ENCODE measurements at regions not wholly inside any gene's neighbourhood (a gene's known extent, or its start where the extent isn't known, plus 50 kb on each side); places are given as distances from the start of the nearest gene placed in this dataset.
A peak's percentile ranks its signal among the peaks of the same experiment; 100 is the strongest.

- Histone ChIP-seq H3K27ac (ENCODE audit: low read depth in 2 of 2, low read length in 2 of 2) (no peak overlapping the region), H3K4me1 (ENCODE audit: control insufficient read depth in 2 of 3, insufficient read depth in 2 of 3, low read depth in 1 of 3, low read length in 3 of 3) (no peaks in the 10 kb centered on the region), H3K27me3 (ENCODE audit: control insufficient read depth, insufficient read depth, low read length) (no peaks in the 10 kb centered on the region), H3K4me3 (ENCODE audit: low read length in 3 of 3) (no peak overlapping the region), H3K36me3 (ENCODE audit: control insufficient read depth in 2 of 3, insufficient read depth in 3 of 3, low read length in 3 of 3) (no peaks in the 10 kb centered on the region), H3K9me3 (ENCODE audit: control insufficient read depth in 2 of 3, insufficient read depth in 1 of 3, low read length in 3 of 3) (no peaks in the 10 kb centered on the region), H3K9ac (ENCODE audit: low read length in 3 of 3) (no peak overlapping the region)
- no peak for TF ChIP-seq CTCF (IDR thresholded peaks at IDR 0.05; ENCODE audit: borderline replicate concordance, extremely low read depth, insufficient read depth)
- FAIRE-seq (no peak), DNase-seq (peak in 2 of 5 donors; percentile 34 to 55)
- intact Hi-C loops (cut with DNase I) = no loop called here
These were observed 242.6 kb upstream of the USP25 start for GRCh38 chr21:15487196-15487550.

- Histone ChIP-seq H3K9ac (ENCODE audit: low read length in 3 of 3) (no peak overlapping the region), H3K36me3 (ENCODE audit: control insufficient read depth in 2 of 3, insufficient read depth in 3 of 3, low read length in 3 of 3) (no peaks in the 10 kb centered on the region), H3K4me3 (ENCODE audit: low read length in 3 of 3) (no peak overlapping the region), H3K4me1 (ENCODE audit: control insufficient read depth in 2 of 3, insufficient read depth in 2 of 3, low read depth in 1 of 3, low read length in 3 of 3) (no peaks in the 10 kb centered on the region), H3K27me3 (ENCODE audit: control insufficient read depth, insufficient read depth, low read length) (no peaks in the 10 kb centered on the region), H3K27ac (ENCODE audit: low read depth in 2 of 2, low read length in 2 of 2) (no peak overlapping the region), H3K9me3 (ENCODE audit: control insufficient read depth in 2 of 3, insufficient read depth in 1 of 3, low read length in 3 of 3) (no peaks in the 10 kb centered on the region)
- DNase-seq (no peak), FAIRE-seq (no peak)
- intact Hi-C loops (cut with DNase I) = no loop called here
- TF ChIP-seq CTCF (IDR thresholded peaks at IDR 0.05; ENCODE audit: borderline replicate concordance, extremely low read depth, insufficient read depth) = no peak
These were observed 238.7 kb upstream of the USP25 start for GRCh38 chr21:15491100-15491499.

- DNase-seq = no peak
- Histone ChIP-seq H3K36me3 (ENCODE audit: control insufficient read depth in 2 of 3, insufficient read depth in 3 of 3, low read length in 3 of 3) (no peaks in the 10 kb centered on the region), H3K9me3 (ENCODE audit: control insufficient read depth in 2 of 3, insufficient read depth in 1 of 3, low read length in 3 of 3) (no peaks in the 10 kb centered on the region), H3K27ac (ENCODE audit: low read depth in 2 of 2, low read length in 2 of 2) (no peak overlapping the region), H3K27me3 (ENCODE audit: control insufficient read depth, insufficient read depth, low read length) (no peaks in the 10 kb centered on the region), H3K4me1 (ENCODE audit: control insufficient read depth in 2 of 3, insufficient read depth in 2 of 3, low read depth in 1 of 3, low read length in 3 of 3) (no peaks in the 10 kb centered on the region), H3K4me3 (ENCODE audit: low read length in 3 of 3) (no peak overlapping the region), H3K9ac (ENCODE audit: low read length in 3 of 3) (no peak overlapping the region)
- TF ChIP-seq CTCF (IDR thresholded peaks at IDR 0.05; ENCODE audit: borderline replicate concordance, extremely low read depth, insufficient read depth) = no peak
- no peak for FAIRE-seq
- intact Hi-C loops (cut with DNase I) = no loop called here
These were observed 236.1 kb upstream of the USP25 start for GRCh38 chr21:15493646-15494045.

- Histone ChIP-seq H3K9me3 (ENCODE audit: control insufficient read depth in 2 of 3, insufficient read depth in 1 of 3, low read length in 3 of 3) (no peaks in the 10 kb centered on the region), H3K4me1 (ENCODE audit: control insufficient read depth in 2 of 3, insufficient read depth in 2 of 3, low read depth in 1 of 3, low read length in 3 of 3) (no peaks in the 10 kb centered on the region), H3K27ac (ENCODE audit: low read depth in 2 of 2, low read length in 2 of 2) (no peak overlapping the region), H3K36me3 (ENCODE audit: control insufficient read depth in 2 of 3, insufficient read depth in 3 of 3, low read length in 3 of 3) (no peaks in the 10 kb centered on the region), H3K27me3 (ENCODE audit: control insufficient read depth, insufficient read depth, low read length) (no peaks in the 10 kb centered on the region), H3K9ac (ENCODE audit: low read length in 3 of 3) (no peak overlapping the region), H3K4me3 (ENCODE audit: low read length in 3 of 3) (no peak overlapping the region)
- no peak for TF ChIP-seq CTCF (IDR thresholded peaks at IDR 0.05; ENCODE audit: borderline replicate concordance, extremely low read depth, insufficient read depth)
- intact Hi-C loops (cut with DNase I) = no loop called here
- no peak for DNase-seq
- FAIRE-seq = no peak
These were observed 235.3 kb upstream of the USP25 start for GRCh38 chr21:15494481-15494880.

Data from kidney (tissue), 13 donors.